Activated T-cell treated with anti-CD3 and anti-CD28 coated beads for 48 hours (primary cell): ENCODE measurements at regions not wholly inside any gene's neighbourhood (a gene's known extent, or its start where the extent isn't known, plus 50 kb on each side); places are given as distances from the start of the nearest gene placed in this dataset.

Experiments used
- DNase-seq: peaks from one replicate; pipeline ENCODE4 v3.0.0-alpha.2; 2020; ENCODE audit warnings: low read depth

GRCh38 chr9:79213417-79214125 lies 358.2 kb upstream of the TLE4 start:
- DNase-seq: no peak

- DNase-seq: no peak
These were observed 355.9 kb upstream of the TLE4 start for GRCh38 chr9:79215821-79216220.

GRCh38 chr9:79220251-79220650 lies 351.5 kb upstream of the TLE4 start:
- no peak for DNase-seq

- no peak for DNase-seq
These were observed 351.1 kb upstream of the TLE4 start for GRCh38 chr9:79220666-79221065.

- no peak for DNase-seq
These were observed 350.7 kb upstream of the TLE4 start for GRCh38 chr9:79221084-79221483.

GRCh38 chr9:79222483-79222882 lies 349.3 kb upstream of the TLE4 start:
- DNase-seq: no peak

- DNase-seq: no peak
These were observed 346.9 kb upstream of the TLE4 start for GRCh38 chr9:79224672-79225433.

- no peak for DNase-seq
These were observed 338.2 kb upstream of the TLE4 start for GRCh38 chr9:79233542-79233941.

- DNase-seq: no peak
These were observed 335.3 kb upstream of the TLE4 start for GRCh38 chr9:79236466-79236865.

- DNase-seq: no peak
These were observed 333.9 kb upstream of the TLE4 start for GRCh38 chr9:79237861-79238260.

GRCh38 chr9:79240774-79241173 lies 331.0 kb upstream of the TLE4 start:
- no peak for DNase-seq

- no peak for DNase-seq
These were observed 329.3 kb upstream of the TLE4 start for GRCh38 chr9:79242489-79242888.

- no peak for DNase-seq
These were observed 325.6 kb upstream of the TLE4 start for GRCh38 chr9:79246170-79246569.

- no peak for DNase-seq
These were observed 324.7 kb upstream of the TLE4 start for GRCh38 chr9:79247021-79247420.

GRCh38 chr9:79250806-79251205 lies 321.0 kb upstream of the TLE4 start:
- DNase-seq: no peak

- no peak for DNase-seq
These were observed 316.7 kb upstream of the TLE4 start for GRCh38 chr9:79254900-79255650.

GRCh38 chr9:79255651-79256260 lies 316.0 kb upstream of the TLE4 start:
- DNase-seq: no peak

GRCh38 chr9:79256691-79257213 lies 315.0 kb upstream of the TLE4 start:
- no peak for DNase-seq

GRCh38 chr9:79257228-79257781 lies 314.5 kb upstream of the TLE4 start:
- DNase-seq: no peak

GRCh38 chr9:79257790-79258351 lies 313.9 kb upstream of the TLE4 start:
- no peak for DNase-seq

GRCh38 chr9:79259858-79260257 lies 311.9 kb upstream of the TLE4 start:
- no peak for DNase-seq

GRCh38 chr9:79263628-79264027 lies 308.1 kb upstream of the TLE4 start:
- DNase-seq: no peak
